Natural killer cell (primary cell): ENCODE measurements at regions not wholly inside any gene's neighbourhood (a gene's known extent, or its start where the extent isn't known, plus 50 kb on each side); places are given as distances from the start of the nearest gene placed in this dataset.
A peak's percentile ranks its signal among the peaks of the same experiment; 100 is the strongest.

Experiments used
- ATAC-seq, 3 donors: fragments of 150-1000 bp in 2 of 3; fragments of 200-7000 bp in 1 of 3; cut with Tn5 transposase; 1 replicate in 1 of 3; 2 replicates in 2 of 3; pipeline ENCODE4 v1.10.0; 2021; ENCODE audit warnings: mild to moderate bottlenecking in 2 of 3, moderate library complexity in 2 of 3
- DNase-seq, 2 donors: peaks; one replicate each; pipeline versions ENCODE4 v3.0.0 to v3.0.0-alpha.2; 2013 to 2021; ENCODE audit warnings: mixed read lengths in 1 of 2
- H3K27ac ChIP-seq: one replicate; pipeline ENCODE4 v1.5.1; 2013; ENCODE audit warnings: mild to moderate bottlenecking, low read length
- H3K27me3 ChIP-seq: one replicate; pipeline ENCODE4 v1.6.1; 2013; ENCODE audit warnings: low read length; ENCODE audit not compliant: control insufficient read depth, insufficient read depth
- H3K36me3 ChIP-seq: one replicate; pipeline ENCODE4 v1.6.1; 2013; ENCODE audit warnings: low read length; ENCODE audit not compliant: control insufficient read depth, insufficient read depth
- H3K4me1 ChIP-seq: one replicate; pipeline ENCODE4 v1.6.1; 2013; ENCODE audit warnings: low read length; ENCODE audit not compliant: control insufficient read depth, insufficient read depth
- H3K4me3 ChIP-seq: one replicate; pipeline ENCODE4 v1.5.1; 2013; ENCODE audit warnings: low read length
- H3K9me3 ChIP-seq: one replicate; pipeline ENCODE4 v1.6.1; 2013; ENCODE audit warnings: low read length; ENCODE audit not compliant: control insufficient read depth, insufficient read depth
- H3K27ac Mint-ChIP-seq, 2 donors: one replicate each; pipeline ENCODE4 v1.8.0; 2022; ENCODE audit warnings: mild to moderate bottlenecking in 2 of 2, mixed read lengths in 2 of 2, moderate library complexity in 1 of 2
- H3K27me3 Mint-ChIP-seq, 2 donors: one replicate each; pipeline ENCODE4 v1.8.0; 2022; ENCODE audit warnings: low read depth in 2 of 2, mixed read lengths in 2 of 2
- H3K36me3 Mint-ChIP-seq: one replicate; pipeline ENCODE4 v1.8.0; 2022; ENCODE audit warnings: mixed read lengths
- H3K4me1 Mint-ChIP-seq, 2 donors: one replicate each; pipeline ENCODE4 v1.8.0; 2022; ENCODE audit warnings: mixed read lengths in 2 of 2
- H3K4me3 Mint-ChIP-seq: one replicate; pipeline ENCODE4 v1.8.0; 2022; ENCODE audit warnings: mild to moderate bottlenecking, moderate library complexity, mixed read lengths
- H3K9me3 Mint-ChIP-seq, 2 donors: one replicate each; pipeline ENCODE4 v1.8.0; 2022; ENCODE audit warnings: mixed read lengths in 2 of 2
- CTCF ChIP-seq: fragments of 200-600 bp; IDR thresholded peaks from one replicate; pipeline ENCODE4 v1.8.0; 2022; ENCODE audit warnings: antibody characterized with exemption
- WGBS: methylation state at CpG from one replicate; pipeline ENCODE4 v1.1.7; 2013; ENCODE audit warnings: missing lambda C conversion rate; ENCODE audit not compliant: insufficient coverage; 5-methylcytosine and 5-hydroxymethylcytosine counted together
- intact Hi-C: fragments of 100-400 bp; cut with micrococcal nuclease; formaldehyde crosslinking; loops from one replicate; pipeline ENCODE4 v1.14.2; 2022

- intact Hi-C loops: no loop called here
Measured at GRCh38 chr13:30143666-30144400, 163.5 kb downstream of the KATNAL1 start.

GRCh38 chr13:30142486-30143211 is 164.7 kb downstream of the KATNAL1 start:
- TF ChIP-seq CTCF: no peak
- Mint-ChIP-seq H3K4me1 (peaks cover 62 to 66% of the 10 kb centered on the region in 2 donors), H3K27me3 (no peaks in the 10 kb centered on the region), H3K27ac (peak overlapping the region; percentile 65 to 85), H3K9me3 (no peaks in the 10 kb centered on the region), H3K4me3 (peak overlapping the region; percentile 35), H3K36me3 (peaks cover 8% of the 10 kb centered on the region)
- Histone ChIP-seq H3K4me3 (no peak overlapping the region), H3K9me3 (peaks cover 9% of the 10 kb centered on the region), H3K27ac (peak overlapping the region; percentile 4), H3K4me1 (peaks cover 51% of the 10 kb centered on the region), H3K27me3 (no peaks in the 10 kb centered on the region), H3K36me3 (no peaks in the 10 kb centered on the region)
- ATAC-seq (peak in 2 of 3 donors; percentile 43 to 45), DNase-seq (peak in 1 of 2 donors; percentile 51)
- intact Hi-C loops: no loop called here
- 60% methylated on average over 13 of the region's 13 CpGs for WGBS

More at GRCh38 chr13:30143666-30144400, 163.5 kb downstream of the KATNAL1 start:
- no peaks in the 10 kb centered on the region for H3K36me3 ChIP-seq
- over 99% methylated on average over 5 of the region's 5 CpGs for WGBS
- H3K27me3 ChIP-seq: no peaks in the 10 kb centered on the region
- Mint-ChIP-seq H3K4me1 (peaks cover 74 to 77% of the 10 kb centered on the region in 2 donors), H3K4me3 (no peak overlapping the region), H3K36me3 (peaks cover 8% of the 10 kb centered on the region), H3K27me3 (no peaks in the 10 kb centered on the region), H3K27ac (peak overlapping the region; percentile 60 to 65), H3K9me3 (no peaks in the 10 kb centered on the region)
- ATAC-seq: no peak
- H3K9me3 ChIP-seq: peaks cover 9% of the 10 kb centered on the region
- DNase-seq: no peak
- no peak for TF ChIP-seq CTCF
- H3K4me3 ChIP-seq: no peak overlapping the region
- no peak overlapping the region for H3K27ac ChIP-seq
- H3K4me1 ChIP-seq: peaks cover 63% of the 10 kb centered on the region

GRCh38 chr13:30141775-30142485 is 165.4 kb downstream of the KATNAL1 start:
- intact Hi-C loops: no loop called here

More at GRCh38 chr13:30141775-30142485, 165.4 kb downstream of the KATNAL1 start:
- Mint-ChIP-seq H3K9me3 (no peaks in the 10 kb centered on the region), H3K36me3 (peaks cover 8% of the 10 kb centered on the region), H3K27me3 (no peaks in the 10 kb centered on the region), H3K4me1 (peaks cover 55 to 59% of the 10 kb centered on the region in 2 donors), H3K4me3 (peak overlapping the region; percentile 35), H3K27ac (peak overlapping the region; percentile 65 to 85)
- H3K27ac ChIP-seq: peak overlapping the region; percentile 4
- H3K27me3 ChIP-seq: no peaks in the 10 kb centered on the region
- WGBS: 90% methylated on average over 6 of the region's 6 CpGs
- H3K4me3 ChIP-seq: no peak overlapping the region
- peaks cover 9% of the 10 kb centered on the region for H3K9me3 ChIP-seq
- ATAC-seq (no peak), DNase-seq (no peak)
- H3K4me1 ChIP-seq: peaks cover 44% of the 10 kb centered on the region
- H3K36me3 ChIP-seq: no peaks in the 10 kb centered on the region
- TF ChIP-seq CTCF: no peak
